ENCODE measurements at regions not wholly inside any gene's neighbourhood (a gene's known extent, or its start where the extent isn't known, plus 50 kb on each side); places are given as distances from the start of the nearest gene placed in this dataset.

DNA sequence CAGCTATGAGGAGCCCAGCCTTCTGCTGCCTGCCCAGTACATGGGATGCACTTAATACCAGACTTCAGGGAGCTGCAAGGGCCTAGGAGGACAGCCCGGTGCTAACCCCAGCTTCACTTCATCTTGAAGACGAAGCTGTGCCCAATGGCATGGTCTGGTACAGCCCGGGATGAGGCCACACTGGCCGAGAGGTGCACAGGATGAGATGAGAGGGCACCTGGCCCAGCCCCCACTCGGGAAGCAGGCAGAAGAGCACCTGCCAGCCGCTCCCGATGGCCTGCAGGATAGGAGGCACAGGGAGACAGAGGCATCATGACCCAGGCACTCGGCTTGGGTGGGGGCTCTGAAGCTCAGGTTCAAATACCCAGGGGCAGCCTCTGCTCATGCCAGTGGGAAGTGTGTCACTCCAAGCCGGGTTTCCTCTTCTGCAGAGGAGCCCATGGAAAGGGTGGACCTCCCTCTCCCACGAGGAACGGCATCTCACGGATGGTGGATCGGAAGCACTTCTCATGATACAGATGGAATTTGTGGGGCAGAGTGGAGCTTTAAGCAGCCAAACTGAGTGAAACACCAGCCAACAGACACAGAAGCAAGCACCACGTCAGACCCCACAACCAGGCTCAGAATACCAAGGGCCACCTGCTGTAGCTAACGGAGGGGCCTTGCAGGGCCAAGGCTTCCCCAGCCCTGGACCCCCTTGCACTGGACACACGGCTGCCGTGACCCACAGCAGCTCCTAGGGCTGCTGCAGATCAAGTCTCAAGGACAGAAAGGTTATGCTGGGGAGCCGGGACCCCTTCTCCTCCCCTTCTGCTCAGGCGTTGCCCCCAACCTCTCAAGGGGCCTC is 875.2 kb downstream of the BRD1 start:
- DNase-seq (ENCODE audit: low read depth) = no peak
- TF ChIP-seq, protein P1, sequence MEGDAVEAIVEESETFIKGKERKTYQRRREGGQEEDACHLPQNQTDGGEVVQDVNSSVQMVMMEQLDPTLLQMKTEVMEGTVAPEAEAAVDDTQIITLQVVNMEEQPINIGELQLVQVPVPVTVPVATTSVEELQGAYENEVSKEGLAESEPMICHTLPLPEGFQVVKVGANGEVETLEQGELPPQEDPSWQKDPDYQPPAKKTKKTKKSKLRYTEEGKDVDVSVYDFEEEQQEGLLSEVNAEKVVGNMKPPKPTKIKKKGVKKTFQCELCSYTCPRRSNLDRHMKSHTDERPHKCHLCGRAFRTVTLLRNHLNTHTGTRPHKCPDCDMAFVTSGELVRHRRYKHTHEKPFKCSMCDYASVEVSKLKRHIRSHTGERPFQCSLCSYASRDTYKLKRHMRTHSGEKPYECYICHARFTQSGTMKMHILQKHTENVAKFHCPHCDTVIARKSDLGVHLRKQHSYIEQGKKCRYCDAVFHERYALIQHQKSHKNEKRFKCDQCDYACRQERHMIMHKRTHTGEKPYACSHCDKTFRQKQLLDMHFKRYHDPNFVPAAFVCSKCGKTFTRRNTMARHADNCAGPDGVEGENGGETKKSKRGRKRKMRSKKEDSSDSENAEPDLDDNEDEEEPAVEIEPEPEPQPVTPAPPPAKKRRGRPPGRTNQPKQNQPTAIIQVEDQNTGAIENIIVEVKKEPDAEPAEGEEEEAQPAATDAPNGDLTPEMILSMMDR (IDR thresholded peaks at IDR 0.05; ENCODE audit: insufficient read depth, low read length, severe bottlenecking) = no peak
- no peak for FAIRE-seq
- H3K36me3 ChIP-seq (ENCODE audit: control insufficient read depth, insufficient read depth, low read length) = no peaks in the 10 kb centered on the region
- H3K4me3 ChIP-seq (ENCODE audit: low read depth, low read length) = no peak overlapping the region
- no peaks in the 10 kb centered on the region for H3K27me3 ChIP-seq (ENCODE audit: control insufficient read depth, insufficient read depth, low read length)

DNA sequence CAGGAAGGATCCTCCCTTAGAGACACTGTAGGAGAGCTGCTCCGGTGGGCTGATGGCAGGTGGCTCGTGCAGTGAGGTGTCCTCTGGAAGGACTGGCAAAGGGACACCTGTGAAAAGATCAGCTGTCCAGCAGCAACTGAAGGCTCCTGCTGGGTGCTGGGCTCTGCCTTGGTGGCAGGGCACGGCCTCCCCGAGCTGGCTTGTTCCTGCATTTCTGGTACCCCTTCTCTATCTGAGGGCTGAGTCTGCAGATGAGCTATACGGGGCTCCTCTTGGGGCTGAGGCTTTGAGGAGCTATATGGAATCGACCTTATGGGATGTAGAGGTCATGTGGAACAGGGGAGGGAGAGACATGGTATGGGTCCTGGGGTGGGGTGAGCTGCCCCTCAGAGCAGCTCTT is 875.8 kb downstream of the BRD1 start:
- FAIRE-seq = no peak
- H3K36me3 ChIP-seq (ENCODE audit: control insufficient read depth, insufficient read depth, low read length) = no peaks in the 10 kb centered on the region
- no peak overlapping the region for H3K4me3 ChIP-seq (ENCODE audit: low read depth, low read length)
- TF ChIP-seq, protein P1 (IDR thresholded peaks at IDR 0.05; ENCODE audit: insufficient read depth, low read length, severe bottlenecking) = no peak
- DNase-seq (ENCODE audit: low read depth) = no peak
- no peaks in the 10 kb centered on the region for H3K27me3 ChIP-seq (ENCODE audit: control insufficient read depth, insufficient read depth, low read length)

DNA sequence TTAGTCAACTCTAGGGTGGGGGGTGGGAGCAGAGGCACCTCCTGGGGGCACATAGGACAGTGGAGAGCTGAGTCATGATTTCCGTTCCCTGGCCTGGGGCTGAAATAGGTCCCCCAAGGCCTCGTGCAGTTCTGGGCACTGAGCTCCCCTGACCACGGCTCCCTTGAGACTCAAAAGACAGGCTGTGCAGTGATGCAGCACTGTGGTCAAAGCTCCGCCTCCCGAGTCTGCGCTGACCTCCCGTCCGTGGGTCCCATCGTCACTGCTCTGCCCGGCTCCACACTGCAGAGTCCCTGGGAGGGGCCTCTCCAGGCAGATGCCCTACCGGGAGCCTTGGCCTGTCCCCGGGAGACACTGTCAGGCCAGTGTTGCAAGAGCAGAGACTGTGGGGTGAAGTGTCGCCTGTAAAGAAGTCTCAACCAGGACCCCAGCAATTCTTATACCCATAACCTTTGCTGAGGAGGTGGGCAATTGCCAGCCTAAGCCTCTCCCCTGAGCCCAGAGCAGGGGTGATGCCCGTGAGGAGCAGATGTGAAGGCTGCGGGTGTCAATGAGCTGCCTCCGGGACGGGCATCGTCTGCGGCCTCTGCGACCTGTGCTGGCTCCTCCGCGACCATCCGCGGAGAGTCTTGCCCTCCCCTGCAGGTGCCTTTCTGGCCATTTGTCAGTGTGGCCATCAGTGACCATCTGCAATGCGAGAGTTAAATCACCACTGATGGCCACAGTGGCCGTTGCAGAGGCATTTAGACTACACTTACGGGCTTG is 877.3 kb downstream of the BRD1 start:
- H3K4me3 ChIP-seq (ENCODE audit: low read depth, low read length) = no peak overlapping the region
- TF ChIP-seq, protein P1 (IDR thresholded peaks at IDR 0.05; ENCODE audit: insufficient read depth, low read length, severe bottlenecking) = no peak
- FAIRE-seq (no peak), DNase-seq (ENCODE audit: low read depth) (no peak)
- H3K36me3 ChIP-seq (ENCODE audit: control insufficient read depth, insufficient read depth, low read length) = no peaks in the 10 kb centered on the region
- no peaks in the 10 kb centered on the region for H3K27me3 ChIP-seq (ENCODE audit: control insufficient read depth, insufficient read depth, low read length)

DNA sequence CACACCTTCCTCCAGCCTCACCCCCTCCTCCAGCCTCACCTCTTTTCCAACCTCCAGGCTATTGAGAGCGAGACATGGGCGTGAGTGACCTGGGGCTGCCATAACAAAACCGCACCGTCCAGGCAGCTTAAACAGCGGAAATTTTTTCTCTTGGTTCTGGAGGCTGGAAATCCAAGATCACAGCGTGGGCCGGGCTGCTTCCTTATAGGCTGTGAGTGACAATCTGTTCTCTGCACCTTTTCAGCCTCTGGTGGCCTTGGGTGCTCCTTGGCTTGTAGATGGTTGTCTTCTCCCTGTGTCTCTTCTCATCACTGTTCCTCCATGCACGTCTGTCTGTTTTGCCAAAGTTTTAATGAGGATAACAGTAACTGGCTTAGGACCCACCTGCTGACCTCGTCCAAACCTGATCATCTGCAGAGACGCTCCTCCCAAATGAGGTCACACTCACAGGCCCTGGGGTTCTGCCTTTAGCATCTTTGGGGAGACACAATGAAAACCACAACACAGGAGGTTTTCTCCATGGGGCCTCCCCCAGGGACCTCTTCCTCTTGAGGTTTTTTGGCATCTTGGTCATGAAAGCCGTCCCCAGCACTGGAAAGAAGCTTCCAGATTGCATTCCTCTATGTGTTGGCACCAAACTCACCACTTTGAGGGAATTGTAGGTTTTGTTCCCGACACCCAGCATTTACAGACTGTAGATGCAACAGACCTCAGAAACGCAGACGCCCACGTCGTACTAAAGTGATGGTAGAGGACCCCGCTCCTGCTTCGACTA is 878.1 kb downstream of the BRD1 start:
- no peaks in the 10 kb centered on the region for H3K36me3 ChIP-seq (ENCODE audit: control insufficient read depth, insufficient read depth, low read length)
- FAIRE-seq = no peak
- H3K27me3 ChIP-seq (ENCODE audit: control insufficient read depth, insufficient read depth, low read length) = no peaks in the 10 kb centered on the region
- no peak for DNase-seq (ENCODE audit: low read depth)
- no peak overlapping the region for H3K4me3 ChIP-seq (ENCODE audit: low read depth, low read length)
- TF ChIP-seq, protein P1 (IDR thresholded peaks at IDR 0.05; ENCODE audit: insufficient read depth, low read length, severe bottlenecking) = no peak

DNA sequence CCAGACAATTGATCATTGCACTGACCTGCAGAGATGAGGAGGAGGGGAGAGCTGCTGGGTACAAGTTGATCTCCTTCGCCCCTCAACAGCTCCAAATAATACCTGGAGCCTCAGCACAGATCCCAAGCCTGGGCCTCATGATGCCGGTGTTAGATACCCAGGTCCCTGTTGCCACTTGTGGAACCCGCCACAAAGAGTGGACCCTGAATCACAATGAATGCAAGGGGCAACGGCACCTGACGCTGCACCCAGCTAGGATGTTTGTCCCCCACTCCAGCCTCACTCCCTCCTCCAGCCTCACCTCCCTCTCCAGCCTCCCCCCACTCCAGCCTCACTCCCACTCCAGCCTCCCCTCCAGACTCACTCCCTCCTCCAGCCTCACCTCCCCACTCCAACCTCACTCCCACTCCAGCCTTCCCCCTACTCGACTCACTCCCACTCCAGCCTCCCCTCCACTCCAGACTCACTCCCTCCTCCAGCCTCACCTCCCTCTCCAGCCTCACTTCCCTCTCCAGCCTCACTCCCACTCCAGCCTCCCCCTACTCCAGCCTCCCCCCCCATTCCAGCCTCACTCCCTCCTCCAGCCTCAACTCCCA is 879.0 kb downstream of the BRD1 start:
- TF ChIP-seq, protein P1 (IDR thresholded peaks at IDR 0.05; ENCODE audit: insufficient read depth, low read length, severe bottlenecking) = no peak
- Histone ChIP-seq H3K36me3 (ENCODE audit: control insufficient read depth, insufficient read depth, low read length) (no peaks in the 10 kb centered on the region), H3K4me3 (ENCODE audit: low read depth, low read length) (no peak overlapping the region), H3K27me3 (ENCODE audit: control insufficient read depth, insufficient read depth, low read length) (no peaks in the 10 kb centered on the region)
- FAIRE-seq = no peak
- DNase-seq (ENCODE audit: low read depth) = no peak

Measured in bronchial epithelial cell (primary cell).